CD4-positive, alpha-beta T cell treated with Interleukin-21 for 1 hour (primary cell): ENCODE measurements at regions not wholly inside any gene's neighbourhood (a gene's known extent, or its start where the extent isn't known, plus 50 kb on each side); places are given as distances from the start of the nearest gene placed in this dataset.
"Not testable (repeated sequence)": the region's sequence is repeated elsewhere in the genome, so short reads cannot be mapped to it uniquely, and the experiment has no call there.

Experiments used
- DNase-seq: peaks from one replicate; pipeline ENCODE4 v3.0.0-alpha.2; 2020

DNA sequence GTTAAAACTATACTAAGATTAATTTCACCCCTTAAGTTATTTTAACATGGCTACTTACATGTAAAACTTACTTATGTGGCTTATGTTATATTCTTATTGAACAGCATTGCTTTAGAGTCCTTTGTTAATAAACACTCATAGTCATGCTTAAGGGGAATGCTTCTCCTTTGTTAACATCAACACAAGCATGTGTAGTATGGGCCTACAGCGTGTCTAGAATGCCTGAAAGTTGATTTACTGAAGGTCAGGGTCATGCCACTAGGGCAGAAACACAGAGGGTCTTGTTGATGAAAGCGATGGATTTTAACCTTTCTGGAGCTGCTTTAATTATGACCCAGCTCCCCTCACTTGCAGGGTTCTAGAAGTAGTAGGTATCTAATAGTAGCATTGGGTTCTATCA is 159.8 kb upstream of the DLX2 start:
- no peak for DNase-seq

DNA sequence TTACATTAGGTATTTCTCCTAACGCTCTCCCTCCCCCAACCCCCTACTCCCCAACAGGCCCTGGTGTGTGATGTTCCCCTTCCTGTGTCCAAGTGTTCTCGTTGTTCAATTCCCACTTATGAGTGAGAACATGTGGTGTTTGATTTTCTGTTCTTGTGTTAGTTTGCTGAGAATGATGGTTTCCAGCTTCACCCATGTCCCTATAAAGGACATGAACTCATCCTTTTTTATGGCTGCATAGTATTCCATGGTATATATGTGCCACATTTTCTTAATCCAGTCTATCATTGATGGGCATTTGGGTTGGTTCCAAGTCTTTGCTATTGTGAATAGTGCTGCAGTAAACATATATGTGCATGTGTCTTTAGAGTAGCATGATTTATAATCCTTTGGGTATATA is 162.1 kb upstream of the DLX2 start:
- not testable (repeated sequence) for DNase-seq

DNA sequence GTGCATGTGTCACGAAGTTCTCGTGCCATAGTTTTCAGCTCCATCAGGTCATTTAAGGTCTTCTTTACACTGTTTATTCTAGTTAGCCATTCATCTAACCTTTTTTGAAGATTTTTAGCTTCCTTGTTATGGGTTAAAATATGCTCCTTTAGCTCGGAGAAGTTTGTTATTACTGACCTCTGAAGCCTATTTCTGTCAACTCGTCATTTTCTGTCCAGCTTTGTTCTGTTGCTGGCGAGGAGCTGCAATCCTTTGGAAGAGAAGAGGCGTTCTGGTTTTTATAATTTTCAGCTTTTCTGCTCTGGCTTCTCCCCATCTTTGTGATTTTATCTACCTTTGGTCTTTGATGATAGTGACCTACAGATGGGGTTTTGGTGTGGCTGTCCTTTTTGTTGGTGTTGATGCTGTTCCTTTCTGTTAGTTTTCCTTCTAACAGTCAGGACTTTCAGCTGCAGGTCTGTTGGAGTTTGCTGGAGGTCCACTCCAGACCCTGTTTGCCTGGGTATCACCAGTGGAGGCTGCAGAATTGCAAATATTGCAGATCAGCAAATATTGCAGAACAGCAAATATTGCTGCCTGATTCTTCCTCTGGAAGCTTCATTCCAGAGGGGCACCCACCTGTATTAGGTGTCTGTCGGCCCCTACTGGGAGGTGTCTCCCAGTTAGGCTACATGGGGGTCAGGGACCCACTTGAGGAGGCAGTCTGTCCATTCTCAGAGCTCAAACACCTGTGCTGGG is 157.7 kb upstream of the ITGA6 start:
- not testable (repeated sequence) for DNase-seq

DNA sequence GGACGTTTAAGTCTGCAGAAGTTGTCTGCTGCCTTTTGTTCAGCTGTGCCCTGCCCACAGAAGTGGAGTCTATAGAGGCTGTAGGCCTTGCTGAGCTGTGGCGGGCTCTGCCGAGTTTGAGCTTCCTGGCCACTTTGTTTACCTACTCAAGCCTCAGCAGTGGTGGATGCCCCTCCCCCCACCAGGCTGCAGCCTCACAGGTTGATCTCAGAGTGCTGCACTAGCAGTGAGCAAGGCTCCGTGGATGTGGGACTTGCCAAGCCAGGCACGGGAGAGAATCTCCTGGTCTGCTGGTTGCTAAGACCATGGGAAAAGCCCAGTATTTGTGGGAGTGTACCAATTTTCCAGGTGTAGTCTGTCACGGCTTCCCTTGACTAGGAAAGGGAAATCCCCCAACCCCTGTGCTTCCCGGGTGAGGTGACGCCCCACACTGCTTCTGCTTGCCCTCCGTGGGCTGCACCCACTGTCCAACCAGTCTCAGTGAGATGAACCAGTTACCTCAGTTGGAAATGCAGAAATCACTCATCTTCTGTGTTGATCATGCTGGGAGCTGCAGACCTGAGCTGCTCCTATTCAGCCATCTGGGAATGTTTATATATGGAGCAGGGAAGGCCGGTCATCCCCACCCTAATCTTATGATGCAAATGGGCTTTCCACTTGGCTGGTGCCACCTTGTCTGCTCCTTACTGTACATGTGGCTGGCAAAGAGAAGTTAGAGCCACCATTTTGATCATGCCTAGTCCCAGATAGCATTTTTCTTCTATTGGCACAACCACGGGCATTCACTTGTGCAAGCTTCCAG is 156.9 kb upstream of the ITGA6 start:
- DNase-seq = no peak

DNA sequence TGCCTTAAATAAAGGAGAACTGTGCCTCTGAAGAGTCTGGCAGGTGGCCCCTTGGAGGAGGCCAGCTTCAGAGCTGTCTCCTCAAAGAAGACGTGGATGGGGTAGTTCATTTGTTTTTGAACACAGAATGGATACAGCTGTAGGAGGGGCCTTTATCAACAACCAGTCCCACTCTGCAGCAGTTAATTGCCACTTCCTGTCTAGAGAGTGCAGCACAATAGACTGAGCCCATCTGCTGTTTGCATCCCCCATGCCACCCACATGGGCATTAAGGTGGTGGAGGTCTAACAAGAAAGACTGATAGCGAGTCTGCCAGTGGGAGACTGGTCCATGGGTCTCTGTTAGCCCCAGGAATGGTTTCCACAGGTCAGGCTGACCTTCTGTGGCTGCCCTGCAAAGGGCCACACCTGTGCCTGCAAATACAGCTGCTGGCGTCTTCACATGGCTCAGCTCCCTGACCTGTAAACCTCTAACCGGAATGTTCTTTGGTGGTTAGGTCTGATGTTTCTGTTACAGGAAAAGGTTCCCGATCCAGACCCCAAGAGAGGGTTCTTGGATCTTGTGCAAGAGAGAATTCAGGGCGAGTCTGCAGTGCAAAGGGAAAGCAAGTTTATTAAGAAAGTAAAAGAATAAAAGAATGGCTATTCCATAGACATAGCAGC is 153.3 kb upstream of the ITGA6 start:
- DNase-seq = no peak

DNA sequence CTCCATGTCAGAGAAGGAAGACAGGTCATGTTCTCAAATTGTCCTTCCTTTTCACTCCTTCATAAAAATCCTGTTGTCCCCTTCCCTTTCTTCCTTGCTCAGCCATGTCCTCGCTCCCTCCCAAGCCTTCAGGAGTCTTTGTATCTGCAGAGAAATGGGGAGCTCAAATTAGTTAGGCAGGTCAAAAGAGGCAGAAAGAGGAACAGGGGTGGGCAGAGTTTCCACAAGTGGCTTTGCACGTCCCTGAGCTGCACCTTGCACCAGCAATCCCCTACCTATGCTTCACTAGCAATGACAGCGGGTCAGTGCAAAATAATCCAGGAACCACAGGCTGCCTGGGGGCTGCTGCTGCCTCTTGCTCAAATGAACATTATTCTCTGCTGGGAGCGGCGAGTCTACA is 152.1 kb upstream of the ITGA6 start:
- no peak for DNase-seq

DNA sequence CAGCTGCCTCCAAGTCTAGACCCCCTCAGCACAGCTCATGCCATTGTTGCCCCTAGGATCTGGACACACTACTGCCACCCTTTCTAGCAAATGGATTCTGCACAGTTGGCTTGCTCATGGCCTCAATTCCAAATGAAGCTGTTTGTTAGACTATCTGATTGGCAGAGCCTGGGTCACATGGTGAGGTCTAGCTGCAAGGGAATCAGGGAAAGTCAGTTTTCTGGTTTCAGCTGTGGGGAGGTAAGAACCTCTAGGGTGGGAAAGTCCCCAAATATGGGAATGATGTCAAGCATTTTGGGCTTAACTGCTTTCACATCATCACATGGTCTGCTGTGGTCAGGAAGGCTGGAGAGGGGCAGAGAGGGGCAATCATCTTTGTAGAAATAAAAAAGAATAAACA is 150.4 kb upstream of the ITGA6 start:
- no peak for DNase-seq

DNA sequence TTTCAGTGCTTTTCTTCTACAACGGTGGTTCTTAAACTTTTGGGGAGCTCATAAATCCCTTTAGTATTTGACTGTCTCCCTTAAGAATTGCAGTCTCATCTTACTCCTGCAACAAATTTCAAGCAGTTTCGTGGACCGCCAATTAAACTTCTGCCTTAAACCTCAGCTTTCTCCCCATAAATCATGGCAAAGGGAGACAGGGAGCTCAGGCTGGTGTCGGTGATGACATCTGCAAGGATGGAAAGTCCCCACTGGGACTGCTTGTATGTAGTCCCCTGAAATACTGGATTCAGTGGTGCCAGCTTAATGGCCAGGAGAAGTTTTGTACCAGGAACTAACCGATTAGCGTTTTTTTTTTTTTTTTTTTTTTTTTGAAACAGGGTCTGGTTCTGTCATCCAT is 148.7 kb upstream of the ITGA6 start:
- DNase-seq = no peak

DNA sequence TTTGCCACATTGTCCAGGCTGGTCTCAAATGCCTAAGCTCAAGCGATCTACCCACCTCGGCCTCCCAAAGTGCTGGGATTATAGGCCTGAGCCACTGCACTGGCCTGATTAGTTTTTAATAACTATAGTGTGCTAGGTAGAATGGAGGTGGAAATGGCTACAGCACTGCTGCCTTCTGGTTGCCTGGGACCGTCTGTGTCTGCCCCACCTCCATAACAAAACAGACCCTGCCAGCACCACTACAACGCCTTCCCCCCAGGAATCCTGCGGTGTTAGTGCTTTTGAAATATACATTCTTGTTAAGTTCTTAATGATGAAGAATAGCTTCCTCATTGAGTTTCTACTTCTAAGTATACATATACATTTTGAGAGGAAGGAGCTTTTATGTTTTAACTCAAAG is 148.2 kb upstream of the ITGA6 start:
- DNase-seq = no peak

DNA sequence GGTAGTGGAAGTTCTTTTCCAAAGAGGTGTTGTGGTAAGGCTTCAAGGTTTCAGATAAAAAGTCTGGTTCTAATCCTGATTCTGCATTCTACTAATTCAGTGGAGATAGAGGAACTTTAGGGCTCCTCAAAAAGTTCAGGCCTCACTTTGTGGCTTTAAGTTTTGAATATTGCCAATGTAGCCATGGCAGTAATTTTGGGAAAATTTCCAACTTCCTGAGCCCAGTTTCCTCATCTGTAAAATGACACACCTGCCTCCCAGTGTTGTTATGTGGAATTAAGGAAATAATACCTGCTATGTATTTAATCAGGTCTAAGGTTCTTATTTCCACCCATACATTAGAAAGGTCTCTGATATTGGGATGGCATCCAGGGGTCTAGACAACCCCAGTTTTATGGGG is 147.6 kb upstream of the ITGA6 start:
- no peak for DNase-seq

DNA sequence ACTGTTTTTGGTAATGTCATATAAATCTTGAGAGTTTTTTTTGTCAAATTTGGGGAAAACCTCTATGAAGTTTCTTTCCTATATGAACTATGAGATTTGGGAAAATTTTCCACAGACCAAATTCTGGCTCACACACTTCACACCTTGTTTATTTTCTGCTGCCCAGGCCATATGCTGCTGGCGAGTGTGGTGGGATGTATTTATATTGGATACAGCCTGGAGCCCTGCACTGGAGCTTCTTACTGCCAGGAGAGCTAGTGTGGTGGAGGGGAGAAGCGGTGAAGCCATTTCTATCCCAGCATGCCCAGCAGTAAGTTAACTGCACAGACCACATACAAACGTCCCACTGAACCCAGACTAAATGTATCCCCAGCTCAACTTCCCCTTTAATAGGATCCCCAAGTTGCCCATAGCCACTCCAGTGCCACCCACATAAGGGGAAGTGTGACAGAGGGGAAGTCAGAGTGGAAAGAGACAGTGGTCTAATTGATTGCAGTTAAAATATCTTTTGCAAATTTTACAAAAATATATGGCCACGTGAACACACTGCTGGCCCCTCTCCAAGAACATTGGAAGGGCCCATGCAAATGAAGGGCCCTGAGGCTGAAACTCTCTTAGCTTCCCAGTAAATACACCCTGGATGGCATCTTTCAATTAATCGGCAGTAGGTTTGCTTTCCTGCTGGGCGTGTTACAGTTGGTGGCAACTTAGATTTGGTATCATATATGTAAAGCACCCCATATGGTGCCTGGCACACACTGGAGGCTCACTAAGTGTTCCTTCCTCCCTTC is 146.6 kb upstream of the ITGA6 start:
- peak; percentile 11 for DNase-seq

DNA sequence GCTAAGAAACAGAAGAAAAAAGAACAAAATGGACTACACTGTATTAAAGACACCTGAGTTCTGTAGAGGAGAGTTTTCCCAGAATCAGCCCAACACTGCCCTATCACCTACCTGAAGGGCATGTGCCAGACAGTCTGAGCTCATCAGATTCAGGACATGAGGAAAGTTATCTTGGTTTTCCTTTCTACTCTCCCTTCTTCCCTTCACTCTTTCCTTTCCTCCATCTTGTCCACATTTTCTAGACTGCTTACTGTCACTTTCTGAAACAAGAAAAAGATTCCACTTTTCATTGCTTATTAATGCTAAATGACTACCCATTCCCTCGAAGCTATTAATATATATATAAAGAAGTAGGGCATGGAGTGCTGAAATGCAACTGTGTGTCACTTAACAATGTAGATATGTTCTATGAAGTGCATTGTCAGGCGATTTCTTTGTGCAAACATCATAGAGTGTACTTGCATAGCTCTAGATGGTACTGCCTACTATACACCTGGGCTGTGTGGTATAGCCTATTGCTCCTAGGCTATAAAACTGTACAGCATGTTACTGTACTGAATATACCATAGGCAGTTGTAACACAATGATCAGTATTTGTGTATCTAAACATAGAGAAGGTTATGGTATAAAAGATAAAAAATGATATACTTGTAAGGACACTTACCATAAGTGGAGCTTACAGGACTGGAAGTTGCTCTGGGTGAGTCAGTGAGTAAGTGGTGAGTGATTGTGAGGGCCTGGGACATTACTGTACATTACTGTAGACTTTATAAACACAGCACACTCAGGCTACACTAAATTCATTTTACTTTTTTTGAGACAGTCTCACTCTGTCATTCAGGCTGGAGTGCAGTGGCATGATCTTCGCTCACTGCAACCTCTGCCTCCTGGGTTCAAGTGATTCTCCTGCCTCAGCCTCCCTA is 145.5 kb upstream of the ITGA6 start:
- DNase-seq = no peak

DNA sequence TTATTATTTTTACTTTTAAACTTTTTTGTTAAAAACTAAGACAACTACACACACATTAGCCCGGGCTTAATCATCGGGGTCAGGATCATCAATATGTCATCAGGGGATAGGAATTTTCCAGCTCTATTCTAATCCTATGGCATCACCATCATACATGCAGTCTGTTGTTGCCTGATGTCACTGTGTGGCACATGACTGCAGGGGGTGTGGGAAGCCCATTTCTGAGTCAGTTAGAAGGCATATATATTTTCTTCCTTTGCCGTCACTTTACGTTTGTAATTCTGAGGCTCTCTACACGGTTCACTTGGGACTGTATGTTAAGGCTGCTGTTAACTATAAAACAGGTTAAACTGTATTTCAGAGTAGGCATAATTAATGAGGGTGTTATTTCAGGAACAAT is 144.4 kb upstream of the ITGA6 start:
- no peak for DNase-seq

DNA sequence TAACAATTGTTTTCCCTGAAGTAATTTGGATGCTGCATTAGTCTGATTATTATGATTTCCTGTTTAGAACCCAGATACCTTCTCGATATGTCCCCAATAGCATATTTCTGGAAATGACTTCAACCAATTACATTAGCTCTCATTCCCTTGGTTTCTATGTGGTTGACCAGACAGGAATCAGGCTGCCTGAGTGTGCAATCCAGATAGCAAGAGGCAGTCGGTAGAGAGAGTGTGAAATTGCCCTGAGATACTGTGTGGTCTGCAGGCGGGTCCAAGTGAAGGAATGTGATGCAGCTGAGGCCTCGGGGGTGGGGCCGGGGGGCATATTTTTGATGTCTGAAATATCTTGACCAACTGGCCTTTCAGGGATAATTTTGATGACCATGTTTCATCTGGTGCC is 143.9 kb upstream of the ITGA6 start:
- no peak for DNase-seq

DNA sequence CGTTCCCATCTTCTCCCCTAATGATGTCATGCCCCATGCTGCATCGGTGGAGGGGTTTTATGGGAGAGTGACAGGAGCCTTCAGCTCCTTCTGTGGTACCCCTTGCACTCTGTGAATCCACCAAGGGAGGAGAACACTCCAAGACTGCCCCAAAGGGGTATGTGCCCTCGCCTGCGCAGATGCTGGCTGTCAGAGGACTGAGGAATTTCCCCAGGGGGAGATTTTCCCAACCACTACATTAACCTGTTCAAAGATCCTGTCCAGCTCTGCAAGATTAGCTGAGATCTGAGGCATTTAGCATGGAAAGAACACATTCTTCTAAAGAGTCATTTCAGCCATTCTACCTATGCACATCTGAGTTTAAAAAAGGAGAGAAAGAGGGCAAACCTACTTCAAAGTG is 143.2 kb upstream of the ITGA6 start:
- DNase-seq = no peak

DNA sequence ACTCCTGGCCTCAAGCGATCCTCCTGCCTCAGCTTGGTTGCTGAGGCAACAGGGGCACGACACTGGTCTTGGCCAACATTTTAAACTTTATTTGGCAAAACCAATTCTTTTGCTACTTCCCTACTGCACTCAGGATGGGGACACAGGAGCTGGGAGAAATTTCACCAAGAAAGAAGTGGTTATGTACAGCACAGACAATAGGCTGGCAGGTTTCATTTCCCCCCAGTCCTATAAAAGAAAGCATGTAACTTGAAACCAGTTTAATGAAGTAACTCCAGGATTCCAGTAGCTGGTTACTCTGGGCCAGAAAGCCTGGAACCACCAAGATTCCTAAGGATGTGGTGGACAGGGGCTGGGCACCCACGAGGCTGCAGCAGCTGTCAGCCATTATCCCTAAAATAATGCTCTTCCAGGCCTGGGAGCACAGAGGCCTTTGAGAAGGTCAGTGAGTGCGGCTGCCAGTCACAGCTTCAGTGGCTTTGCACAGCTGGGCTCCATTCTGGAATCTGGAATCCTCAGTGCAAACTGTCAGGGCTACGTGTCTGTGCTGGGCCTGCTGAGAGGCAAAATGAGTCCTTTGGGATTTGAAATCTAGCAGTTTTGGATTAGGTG is 142.3 kb upstream of the ITGA6 start:
- no peak for DNase-seq

DNA sequence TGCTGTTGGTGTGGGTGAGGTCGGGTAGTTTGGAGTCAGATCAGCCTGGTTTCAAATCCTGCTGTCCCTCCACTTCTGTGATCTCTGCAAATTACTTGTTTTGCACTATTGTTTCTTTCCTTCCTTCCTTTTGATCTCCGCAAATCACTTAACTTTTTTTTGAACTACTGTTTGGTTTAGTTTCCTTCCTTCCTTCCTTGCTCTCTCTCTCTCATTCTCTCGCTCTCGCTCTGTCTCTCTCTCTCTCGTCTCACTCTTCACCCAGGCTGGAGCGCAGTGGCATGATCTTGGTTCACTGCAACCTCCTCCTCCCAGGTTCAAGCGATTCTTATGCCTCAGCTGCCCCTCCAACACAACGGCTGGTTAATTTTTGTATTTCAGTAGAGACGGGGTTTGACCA is 141.6 kb upstream of the ITGA6 start:
- no peak for DNase-seq

DNA sequence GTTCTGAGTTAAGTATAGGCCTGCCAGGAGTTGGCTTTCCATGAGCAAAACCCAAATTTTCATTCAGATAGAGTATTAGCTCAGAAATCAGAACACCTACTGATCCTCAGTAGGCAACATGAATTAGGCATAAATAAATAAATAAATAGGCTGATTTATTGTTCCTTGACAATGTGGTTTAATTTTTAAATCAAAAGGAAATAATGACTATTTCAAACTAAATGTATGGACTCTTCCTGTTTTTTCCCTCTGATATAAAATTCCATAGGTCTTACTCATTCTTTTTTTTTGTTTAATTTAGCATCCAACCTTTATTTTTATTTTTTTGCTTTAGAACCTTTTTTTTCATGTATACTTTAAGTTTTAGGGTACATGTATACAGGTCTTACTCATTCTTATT is 140.2 kb upstream of the ITGA6 start:
- DNase-seq = no peak

DNA sequence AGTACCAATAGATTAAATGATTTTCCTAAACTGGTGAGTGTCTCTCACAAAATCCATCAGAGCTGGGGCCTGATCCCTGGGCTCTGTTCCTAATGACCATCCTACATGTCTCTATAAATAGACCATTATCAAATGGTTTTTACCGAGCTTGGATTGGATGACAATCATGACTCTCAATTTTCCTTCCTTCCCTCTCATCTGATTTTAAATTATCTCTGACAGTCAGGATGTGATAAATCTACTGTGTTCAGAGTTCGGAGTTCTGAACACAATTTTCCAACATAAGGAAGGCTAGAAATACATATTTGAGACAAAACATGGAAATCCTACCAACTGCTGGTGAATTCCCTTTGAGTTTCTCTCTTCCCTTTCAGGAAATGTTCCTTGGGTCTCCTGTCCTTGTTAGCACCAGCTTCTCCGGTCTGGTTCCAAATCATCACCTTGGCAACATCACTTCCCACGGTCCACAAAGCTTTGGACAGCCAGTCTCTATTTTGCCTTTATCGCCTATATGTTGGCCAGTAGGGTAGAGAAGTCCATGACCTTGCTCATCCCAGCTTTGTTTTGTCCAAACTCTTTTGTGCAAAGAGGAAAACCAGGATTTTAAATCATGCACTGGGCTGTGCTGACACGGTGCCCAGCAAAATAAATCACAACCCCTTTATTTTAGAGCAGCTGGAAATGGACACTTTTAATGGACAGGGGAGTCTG is 139.6 kb upstream of the ITGA6 start:
- DNase-seq = no peak

DNA sequence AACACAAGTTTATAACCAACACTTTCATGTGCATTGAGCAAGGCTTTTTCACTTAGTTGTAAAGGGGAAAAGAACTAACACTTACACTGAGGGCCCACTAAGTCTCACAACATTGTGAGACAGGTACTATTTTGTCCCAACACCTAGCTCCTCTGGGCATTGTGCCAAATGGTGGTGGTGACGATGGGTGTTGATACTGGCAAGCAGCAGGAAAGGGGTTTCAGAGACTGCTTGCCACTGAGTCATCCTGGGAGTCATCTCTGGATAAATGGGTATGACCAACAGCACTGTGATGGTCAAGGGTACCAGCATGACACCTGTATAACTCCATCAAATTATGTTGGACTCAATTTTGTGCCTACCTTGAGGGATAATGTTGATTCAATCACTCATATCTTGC is 138.8 kb upstream of the ITGA6 start:
- peak; percentile 44 for DNase-seq

DNA sequence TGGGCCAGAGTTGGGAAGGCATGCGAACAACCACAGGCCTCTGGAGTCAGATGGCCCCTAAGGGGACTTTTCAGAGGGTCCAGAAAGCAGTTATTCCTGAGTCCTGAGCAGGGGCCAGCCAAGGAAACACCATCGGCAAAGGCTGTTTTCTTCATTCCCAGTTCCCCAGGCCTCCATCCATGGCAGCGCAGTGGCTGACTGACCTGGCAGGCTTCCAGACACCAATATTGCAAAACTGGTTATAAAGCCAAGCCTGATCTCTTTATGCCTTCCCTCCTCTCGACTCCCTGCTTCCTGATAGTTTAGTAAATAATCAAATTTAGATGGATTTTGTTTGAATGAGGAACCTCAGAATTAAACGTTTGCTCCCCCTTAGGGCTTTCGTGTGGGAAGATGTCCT is 133.4 kb upstream of the ITGA6 start:
- DNase-seq = no peak
